ENCODE measurements at regions not wholly inside any gene's neighbourhood (a gene's known extent, or its start where the extent isn't known, plus 50 kb on each side); places are given as distances from the start of the nearest gene placed in this dataset.
A peak's percentile ranks its signal among the peaks of the same experiment; 100 is the strongest.
"Not testable (repeated sequence)": the region's sequence is repeated elsewhere in the genome, so short reads cannot be mapped to it uniquely, and the experiment has no call there.

- DNase-seq: no peak
These were observed 50.6 kb upstream of the RNF182 start for GRCh38 chr6:13874191-13874549.

DNA sequence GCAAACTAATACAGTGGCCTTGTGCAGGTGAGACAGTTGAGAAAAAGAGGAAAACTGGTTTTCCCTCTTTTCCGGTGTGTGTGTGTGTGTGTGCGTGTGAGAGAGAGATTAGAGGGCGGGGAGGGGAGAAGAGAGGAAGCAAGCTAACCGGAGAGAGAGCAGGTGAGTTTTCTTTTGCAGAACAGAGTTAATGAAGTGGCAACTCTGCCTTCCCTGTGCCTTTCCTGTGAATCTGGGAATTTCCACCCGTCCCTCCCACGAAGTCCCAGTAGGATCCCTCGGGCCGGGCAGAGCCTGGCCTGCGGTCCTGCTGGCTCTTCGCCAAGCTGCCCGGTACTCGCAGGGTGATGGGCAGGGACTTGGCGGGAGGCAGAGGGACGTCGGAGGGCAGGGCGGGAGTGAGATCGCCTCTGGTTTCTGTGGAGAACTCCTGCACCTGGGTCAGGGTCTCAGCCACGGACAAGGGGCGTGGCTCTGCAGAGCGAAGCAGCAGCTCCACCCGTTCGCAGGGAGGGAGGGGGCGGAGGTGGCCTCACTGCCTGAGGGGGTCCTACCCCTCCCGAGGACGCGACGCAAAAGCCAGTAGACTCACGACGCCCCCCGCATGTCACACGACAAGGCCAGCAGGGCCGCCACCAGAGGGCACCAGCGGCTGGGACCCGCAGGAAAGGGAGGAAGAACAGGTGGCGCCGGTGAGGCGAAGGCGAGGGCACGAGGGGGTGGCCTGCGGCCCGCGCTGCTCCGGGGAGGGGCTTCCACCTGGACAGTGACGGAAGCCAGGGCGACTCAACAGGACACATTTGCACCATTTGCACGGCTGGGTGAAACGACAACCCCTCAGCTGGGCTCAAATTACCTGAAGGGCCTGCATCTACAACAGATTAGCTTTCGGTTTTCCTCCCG is 51.2 kb upstream of the RNF182 start:
- DNase-seq: peak; percentile 57

DNA sequence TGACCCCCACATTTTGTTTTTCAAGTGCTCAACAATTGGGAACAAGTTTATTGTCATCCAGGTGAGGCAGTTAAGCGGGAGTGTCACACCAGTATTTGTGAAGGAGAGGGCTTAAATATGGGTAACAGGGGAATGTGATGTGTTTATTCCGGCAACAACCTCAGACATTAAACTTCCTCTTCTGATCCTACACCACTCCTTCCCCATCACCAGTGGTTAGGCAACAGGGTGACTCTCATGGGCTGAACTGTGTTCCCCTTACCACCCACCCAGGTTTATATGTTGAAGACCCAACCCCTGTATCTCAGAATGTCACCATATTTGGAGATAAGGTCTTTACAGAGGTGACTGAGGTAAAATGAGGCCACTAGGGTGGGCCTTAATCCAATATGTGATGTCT is 52.1 kb upstream of the RNF182 start:
- DNase-seq: no peak

DNA sequence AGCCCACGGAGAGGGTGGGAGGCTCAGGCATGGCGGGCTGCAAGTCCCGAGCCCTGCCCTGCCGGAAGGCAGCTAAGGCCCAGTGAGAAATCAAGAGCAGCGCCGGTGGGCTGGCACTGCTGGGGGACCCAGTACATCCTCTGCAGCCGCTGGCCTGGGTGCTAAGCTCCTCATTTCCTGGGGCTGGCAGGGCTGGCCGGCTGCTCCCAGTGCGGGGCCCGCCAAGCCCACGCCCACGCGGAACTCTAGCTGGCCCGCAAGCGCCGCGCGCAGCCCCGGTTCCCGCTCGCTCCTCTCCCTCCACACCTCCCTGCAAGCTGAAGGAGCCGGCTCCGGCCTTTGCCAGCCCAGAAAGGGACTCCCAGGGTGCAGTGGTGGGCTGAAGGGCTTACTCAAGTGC is 52.7 kb upstream of the RNF182 start:
- not testable (repeated sequence) for DNase-seq

DNA sequence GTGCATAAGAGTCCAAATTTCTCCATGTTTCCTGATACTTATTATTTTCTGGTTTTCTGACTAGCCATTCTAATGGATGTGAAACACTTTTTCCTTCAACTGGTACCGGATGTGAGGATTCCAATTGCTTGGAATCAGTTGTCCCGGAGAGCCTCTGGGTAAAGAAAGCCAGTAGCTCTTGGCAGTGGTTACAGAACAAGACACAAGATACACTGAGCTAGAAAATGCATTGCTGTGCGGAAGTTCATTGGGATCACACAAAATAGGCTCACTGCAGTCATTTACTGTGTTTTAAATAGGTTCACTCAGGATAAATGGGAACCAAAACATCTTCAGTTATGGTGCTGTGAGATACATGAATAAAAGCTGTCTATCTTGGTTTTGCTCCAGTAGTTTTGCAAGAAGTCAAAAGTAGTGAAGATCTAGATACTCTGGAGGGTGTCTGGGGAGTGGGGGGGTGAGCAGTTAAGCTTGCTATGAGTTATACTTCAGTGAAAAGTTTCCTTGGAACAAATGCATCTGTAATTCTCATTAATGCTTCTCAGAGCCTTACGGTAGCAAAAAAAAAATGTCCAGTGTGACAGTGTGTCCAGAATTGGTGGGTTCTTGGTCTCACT is 54.4 kb upstream of the RNF182 start:
- DNase-seq: no peak

DNA sequence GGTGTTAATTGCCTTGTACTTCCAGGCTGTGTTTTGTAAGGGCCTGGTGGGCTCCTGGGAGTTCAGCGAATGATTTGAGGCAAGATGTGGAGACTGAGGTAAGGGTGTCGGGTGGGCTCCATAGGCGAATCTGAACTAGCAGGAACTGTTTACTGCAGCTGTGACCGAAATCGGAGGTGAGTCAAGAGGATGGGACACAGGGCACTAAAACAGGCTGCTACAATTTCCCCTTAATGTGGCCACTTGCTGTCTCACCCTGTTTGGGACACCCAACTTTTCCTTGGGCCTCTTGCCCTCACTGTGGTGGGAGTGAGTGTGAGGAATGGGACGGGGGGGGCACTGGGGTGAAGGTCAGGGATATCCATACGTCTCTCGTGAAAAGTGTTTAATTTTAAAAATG is 53.9 kb upstream of the MCUR1 start:
- DNase-seq: no peak

GRCh38 chr6:13866301-13866700 is 51.9 kb upstream of the MCUR1 start:
- DNase-seq: no peak

DNA sequence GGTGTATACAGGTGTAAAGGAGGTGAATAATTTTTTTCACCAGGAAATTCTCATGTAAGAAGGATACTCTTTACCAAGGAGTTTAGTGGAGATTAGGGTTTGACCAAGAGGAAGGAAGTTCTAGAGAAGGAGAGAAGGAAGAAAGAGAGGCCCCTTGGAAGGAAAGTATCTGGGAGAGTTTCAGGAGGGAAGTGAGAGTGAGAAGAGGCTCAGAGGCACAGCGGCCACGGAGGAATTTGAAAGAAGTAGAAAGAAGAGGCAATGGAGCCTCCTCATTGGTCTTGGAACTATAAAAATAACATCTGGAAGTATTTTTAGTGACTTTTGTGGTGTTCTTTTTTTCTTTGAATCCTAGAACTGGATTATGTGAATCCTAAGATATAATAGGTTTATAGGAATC is 50.8 kb upstream of the MCUR1 start:
- no peak for DNase-seq

GRCh38 chr6:13864669-13865068 is 50.3 kb upstream of the MCUR1 start:
- not testable (repeated sequence) for DNase-seq

Data from effector CD4-positive, alpha-beta T cell (primary cell).